ENCODE measurements at regions not wholly inside any gene's neighbourhood (a gene's known extent, or its start where the extent isn't known, plus 50 kb on each side); places are given as distances from the start of the nearest gene placed in this dataset.

DNA sequence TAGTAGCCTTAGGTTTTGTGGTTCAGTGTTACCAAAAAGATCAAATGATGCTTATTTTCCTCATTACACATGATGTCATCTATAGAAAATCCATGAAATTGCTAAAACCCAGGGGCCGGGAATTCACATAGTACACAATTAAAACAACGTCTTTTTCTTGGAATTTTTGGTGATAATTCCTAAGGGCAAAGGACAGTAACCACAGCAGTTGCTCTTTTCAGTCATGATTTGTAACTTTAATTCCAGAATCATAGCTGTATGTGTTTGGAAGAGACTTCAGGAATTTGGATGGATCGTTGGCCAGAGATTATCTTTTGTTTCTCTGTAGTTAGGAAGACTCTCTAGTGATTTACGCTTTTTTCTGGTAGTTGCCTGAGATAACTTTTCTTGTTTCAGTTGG, 748.7 kb downstream of the TLE4 start:
- no peak for DNase-seq (ENCODE audit: low spot score)
- no peak overlapping the region for H2AFZ ChIP-seq (replicated peaks)
- H3K27ac ChIP-seq: no peak overlapping the region
- H4K20me1 ChIP-seq (ENCODE audit: low read depth): no peaks in the 10 kb centered on the region
- H3K4me2 ChIP-seq: no peak overlapping the region
- H3K9me3 Mint-ChIP-seq: no peaks in the 10 kb centered on the region
- H3F3A ChIP-seq (ENCODE audit: low read depth): no peaks in the 10 kb centered on the region
- no peaks in the 10 kb centered on the region for H3K4me1 Mint-ChIP-seq
- no peaks in the 10 kb centered on the region for H3K9me3 ChIP-seq (ENCODE audit: low read depth)
- no peaks in the 10 kb centered on the region for H3K79me2 ChIP-seq (ENCODE audit: low read depth)
- H3K4me3 Mint-ChIP-seq: no peak overlapping the region
- H3K4me3 ChIP-seq: no peak overlapping the region
- no peak for TF ChIP-seq EZH2phosphoT487 (IDR thresholded peaks at IDR 0.05)
- no peak for TF ChIP-seq EZH2 (IDR thresholded peaks at IDR 0.05)
- TF ChIP-seq, protein P1, sequence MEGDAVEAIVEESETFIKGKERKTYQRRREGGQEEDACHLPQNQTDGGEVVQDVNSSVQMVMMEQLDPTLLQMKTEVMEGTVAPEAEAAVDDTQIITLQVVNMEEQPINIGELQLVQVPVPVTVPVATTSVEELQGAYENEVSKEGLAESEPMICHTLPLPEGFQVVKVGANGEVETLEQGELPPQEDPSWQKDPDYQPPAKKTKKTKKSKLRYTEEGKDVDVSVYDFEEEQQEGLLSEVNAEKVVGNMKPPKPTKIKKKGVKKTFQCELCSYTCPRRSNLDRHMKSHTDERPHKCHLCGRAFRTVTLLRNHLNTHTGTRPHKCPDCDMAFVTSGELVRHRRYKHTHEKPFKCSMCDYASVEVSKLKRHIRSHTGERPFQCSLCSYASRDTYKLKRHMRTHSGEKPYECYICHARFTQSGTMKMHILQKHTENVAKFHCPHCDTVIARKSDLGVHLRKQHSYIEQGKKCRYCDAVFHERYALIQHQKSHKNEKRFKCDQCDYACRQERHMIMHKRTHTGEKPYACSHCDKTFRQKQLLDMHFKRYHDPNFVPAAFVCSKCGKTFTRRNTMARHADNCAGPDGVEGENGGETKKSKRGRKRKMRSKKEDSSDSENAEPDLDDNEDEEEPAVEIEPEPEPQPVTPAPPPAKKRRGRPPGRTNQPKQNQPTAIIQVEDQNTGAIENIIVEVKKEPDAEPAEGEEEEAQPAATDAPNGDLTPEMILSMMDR (IDR thresholded peaks at IDR 0.05): no peak
- H3K36me3 Mint-ChIP-seq: no peaks in the 10 kb centered on the region
- H3K27ac Mint-ChIP-seq: no peak overlapping the region
- no peaks in the 10 kb centered on the region for H3K36me3 ChIP-seq
- H3K9ac ChIP-seq: no peak overlapping the region
- peaks cover 14% of the 10 kb centered on the region for H3K4me1 ChIP-seq
- H3K27me3 Mint-ChIP-seq (ENCODE audit: insufficient read depth, low read depth): no peaks in the 10 kb centered on the region
- no peaks in the 10 kb centered on the region for H3K27me3 ChIP-seq

DNA sequence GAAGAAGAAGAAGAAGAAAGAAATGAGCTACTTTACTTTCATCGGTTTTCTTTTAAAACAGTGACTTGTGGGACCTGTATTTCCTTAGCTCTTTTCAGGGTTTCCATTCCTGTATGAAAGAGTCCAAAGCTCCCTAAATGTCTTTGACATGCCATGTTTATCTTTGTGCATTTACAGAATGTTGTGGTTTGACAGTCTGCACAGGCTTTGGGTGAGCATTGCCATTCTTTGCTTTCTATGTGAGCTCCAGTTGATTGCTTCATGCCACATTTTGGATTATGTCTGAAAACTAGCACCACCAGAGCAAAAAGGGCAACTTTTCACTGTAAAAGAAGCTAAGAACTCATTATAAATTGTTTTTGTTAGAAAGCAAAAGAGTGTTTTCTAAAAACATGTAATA, 733.4 kb downstream of the TLE4 start:
- Histone ChIP-seq H3K27me3 (no peaks in the 10 kb centered on the region), H3K9me3 (ENCODE audit: low read depth) (no peaks in the 10 kb centered on the region), H3K4me2 (no peak overlapping the region), H2AFZ (replicated peaks) (no peak overlapping the region), H3K9ac (no peak overlapping the region), H3K36me3 (no peaks in the 10 kb centered on the region), H3K27ac (no peak overlapping the region), H3F3A (ENCODE audit: low read depth) (no peaks in the 10 kb centered on the region), H4K20me1 (ENCODE audit: low read depth) (no peaks in the 10 kb centered on the region), H3K4me3 (no peak overlapping the region), H3K79me2 (ENCODE audit: low read depth) (no peaks in the 10 kb centered on the region), H3K4me1 (no peaks in the 10 kb centered on the region)
- Mint-ChIP-seq H3K4me1 (no peaks in the 10 kb centered on the region), H3K27ac (no peak overlapping the region), H3K4me3 (no peak overlapping the region), H3K27me3 (ENCODE audit: insufficient read depth, low read depth) (no peaks in the 10 kb centered on the region), H3K36me3 (no peaks in the 10 kb centered on the region), H3K9me3 (no peaks in the 10 kb centered on the region)
- DNase-seq (ENCODE audit: low spot score): no peak
- TF ChIP-seq EZH2 (IDR thresholded peaks at IDR 0.05) (no peak), EZH2phosphoT487 (IDR thresholded peaks at IDR 0.05) (no peak)
- TF ChIP-seq, protein P1 (IDR thresholded peaks at IDR 0.05): no peak

DNA sequence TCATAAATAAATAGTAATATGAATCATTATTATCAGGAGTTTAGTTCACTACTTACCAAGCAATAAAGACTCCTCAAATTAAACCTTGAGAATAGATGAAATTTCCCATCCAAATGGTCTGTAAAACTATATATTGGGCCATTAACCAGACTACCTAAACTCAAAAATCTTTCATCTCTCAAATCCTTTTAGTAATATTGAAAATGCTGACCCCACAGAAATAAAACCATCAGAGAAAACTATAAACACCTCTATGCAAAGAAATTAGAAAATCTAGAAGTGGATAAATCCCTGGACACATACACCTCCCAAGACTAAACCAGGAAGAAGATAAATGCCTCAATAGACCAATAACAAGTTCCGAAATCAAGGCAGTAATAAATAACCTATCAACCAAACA, 723.2 kb downstream of the TLE4 start:
- H3K27ac Mint-ChIP-seq: no peak overlapping the region
- no peak overlapping the region for H3K4me3 ChIP-seq

More for the DNA sequence above, 723.2 kb downstream of the TLE4 start:
- Histone ChIP-seq H2AFZ (replicated peaks) (no peak overlapping the region), H3F3A (ENCODE audit: low read depth) (no peaks in the 10 kb centered on the region), H3K4me1 (no peaks in the 10 kb centered on the region), H3K9me3 (ENCODE audit: low read depth) (no peaks in the 10 kb centered on the region), H3K9ac (no peak overlapping the region), H3K27ac (no peak overlapping the region), H3K27me3 (no peaks in the 10 kb centered on the region), H3K36me3 (no peaks in the 10 kb centered on the region), H3K4me2 (no peak overlapping the region), H3K79me2 (ENCODE audit: low read depth) (no peaks in the 10 kb centered on the region), H4K20me1 (ENCODE audit: low read depth) (no peaks in the 10 kb centered on the region)
- Mint-ChIP-seq H3K36me3 (no peaks in the 10 kb centered on the region), H3K4me1 (no peaks in the 10 kb centered on the region), H3K4me3 (no peak overlapping the region), H3K9me3 (peaks cover 20% of the 10 kb centered on the region), H3K27me3 (ENCODE audit: insufficient read depth, low read depth) (no peaks in the 10 kb centered on the region)
- TF ChIP-seq EZH2phosphoT487 (IDR thresholded peaks at IDR 0.05): no peak
- TF ChIP-seq, protein P1 (IDR thresholded peaks at IDR 0.05): no peak
- TF ChIP-seq EZH2 (IDR thresholded peaks at IDR 0.05): no peak
- no peak for DNase-seq (ENCODE audit: low spot score)

Measured in neural progenitor cell (in vitro differentiated cells).